KMS-11 (cell line): ENCODE measurements at regions not wholly inside any gene's neighbourhood (a gene's known extent, or its start where the extent isn't known, plus 50 kb on each side); places are given as distances from the start of the nearest gene placed in this dataset.
A peak's percentile ranks its signal among the peaks of the same experiment; 100 is the strongest.

Source experiments
- H2AFZ ChIP-seq: fragments of 200-600 bp; sonication (generic); 2 replicates; pipeline ENCODE4 v1.6.1; 2016; ENCODE audit warnings: antibody characterized with exemption, mixed run types, low read depth
- H3K27ac ChIP-seq: fragments of 200-600 bp; sonication (generic); 2 replicates; pipeline ENCODE4 v1.6.1; 2016; ENCODE audit warnings: mild to moderate bottlenecking, mixed run types
- H3K27me3 ChIP-seq: fragments of 200-600 bp; sonication (generic); 2 replicates; pipeline ENCODE4 v1.6.1; 2017; ENCODE audit warnings: mild to moderate bottlenecking, low read depth, mixed run types, moderate library complexity; ENCODE audit not compliant: insufficient read depth
- H3K36me3 ChIP-seq: fragments of 200-600 bp; sonication (generic); 2 replicates; pipeline ENCODE4 v1.6.1; 2017; ENCODE audit warnings: mild to moderate bottlenecking, mixed run types; ENCODE audit not compliant: insufficient read depth
- H3K4me1 ChIP-seq: fragments of 200-600 bp; sonication (generic); 2 replicates; pipeline ENCODE4 v1.6.1; 2016; ENCODE audit warnings: mild to moderate bottlenecking, low read depth, mixed run types; ENCODE audit not compliant: poor library complexity, severe bottlenecking
- H3K4me2 ChIP-seq: fragments of 200-600 bp; sonication (generic); 2 replicates; pipeline ENCODE4 v1.7.0; 2016; ENCODE audit warnings: mild to moderate bottlenecking, mixed run types
- H3K4me3 ChIP-seq: fragments of 200-600 bp; sonication (generic); IDR thresholded peaks from 2 replicates; pipeline ENCODE4 v1.6.1; 2017; ENCODE audit warnings: low read depth, low read length, mixed read lengths; ENCODE audit not compliant: insufficient read depth
- H3K79me2 ChIP-seq: fragments of 200-600 bp; sonication (generic); 2 replicates; pipeline ENCODE4 v1.6.1; 2016; ENCODE audit warnings: low read depth, mixed run types; ENCODE audit not compliant: insufficient read depth
- H3K9ac ChIP-seq: fragments of 200-600 bp; sonication (generic); 2 replicates; pipeline ENCODE4 v1.6.1; 2016; ENCODE audit warnings: mild to moderate bottlenecking, mixed run types
- H4K20me1 ChIP-seq: fragments of 200-600 bp; sonication (generic); 2 replicates; pipeline ENCODE4 v1.6.1; 2016; ENCODE audit warnings: mild to moderate bottlenecking, mixed run types; ENCODE audit not compliant: insufficient read depth
- CTCF ChIP-seq: fragments of 200-600 bp; sonication (generic); conservative IDR thresholded peaks from 2 replicates; pipeline ENCODE4 v1.6.1; 2017; ENCODE audit warnings: low read depth, mild to moderate bottlenecking, antibody characterized with exemption, low read length, moderate library complexity, mixed read lengths

GRCh38 chr15:38075466-38075865 lies 141.0 kb downstream of the TMCO5A start:
- Histone ChIP-seq H3K4me1 (peaks cover 34% of the 10 kb centered on the region), H3K27ac (no peak overlapping the region), H3K9ac (no peak overlapping the region), H4K20me1 (no peaks in the 10 kb centered on the region), H3K36me3 (no peaks in the 10 kb centered on the region), H3K79me2 (no peaks in the 10 kb centered on the region), H3K4me3 (no peak overlapping the region), H2AFZ (no peak overlapping the region), H3K27me3 (no peaks in the 10 kb centered on the region), H3K4me2 (no peak overlapping the region)
- TF ChIP-seq CTCF = no peak

- no peaks in the 10 kb centered on the region for H3K79me2 ChIP-seq
- H3K36me3 ChIP-seq = no peaks in the 10 kb centered on the region
- H3K4me2 ChIP-seq = no peak overlapping the region
- H4K20me1 ChIP-seq = no peaks in the 10 kb centered on the region
- no peak overlapping the region for H2AFZ ChIP-seq
- no peaks in the 10 kb centered on the region for H3K27me3 ChIP-seq
- no peak for TF ChIP-seq CTCF
- no peak overlapping the region for H3K4me3 ChIP-seq
- H3K27ac ChIP-seq = no peak overlapping the region
- peaks cover 29% of the 10 kb centered on the region for H3K4me1 ChIP-seq
- no peak overlapping the region for H3K9ac ChIP-seq
Observed at GRCh38 chr15:38076786-38077185, 142.3 kb downstream of the TMCO5A start.

GRCh38 chr15:38079236-38079635 lies 144.8 kb downstream of the TMCO5A start:
- H4K20me1 ChIP-seq = no peaks in the 10 kb centered on the region
- no peak overlapping the region for H3K9ac ChIP-seq
- H3K4me2 ChIP-seq = no peak overlapping the region
- H3K4me1 ChIP-seq = peaks cover 25% of the 10 kb centered on the region
- H3K4me3 ChIP-seq = no peak overlapping the region
- H3K36me3 ChIP-seq = no peaks in the 10 kb centered on the region
- no peaks in the 10 kb centered on the region for H3K79me2 ChIP-seq
- H3K27ac ChIP-seq = no peak overlapping the region
- no peak overlapping the region for H2AFZ ChIP-seq
- no peaks in the 10 kb centered on the region for H3K27me3 ChIP-seq
- no peak for TF ChIP-seq CTCF

GRCh38 chr15:38080651-38081275 lies 146.3 kb downstream of the TMCO5A start:
- Histone ChIP-seq H3K4me2 (peak overlapping the region; percentile 3; the same call in 1 of the 2 replicates), H3K79me2 (no peaks in the 10 kb centered on the region), H3K9ac (no peak overlapping the region), H3K4me3 (no peak overlapping the region), H3K27me3 (no peaks in the 10 kb centered on the region), H4K20me1 (no peaks in the 10 kb centered on the region), H3K36me3 (no peaks in the 10 kb centered on the region), H3K4me1 (peaks cover 34% of the 10 kb centered on the region), H2AFZ (no peak overlapping the region), H3K27ac (no peak overlapping the region)
- no peak for TF ChIP-seq CTCF
